GM12892 (cell line): ENCODE measurements at regions not wholly inside any gene's neighbourhood (a gene's known extent, or its start where the extent isn't known, plus 50 kb on each side); places are given as distances from the start of the nearest gene placed in this dataset.

Source experiments
- POLR2A ChIP-seq: IDR thresholded peaks from 2 replicates; pipeline ENCODE4 v1.6.1; 2011; ENCODE audit warnings: low read depth, low read length, control low read depth
- TAF1 ChIP-seq: IDR thresholded peaks from 2 replicates; pipeline ENCODE4 v1.6.1; 2011; ENCODE audit warnings: low read depth, mild to moderate bottlenecking, control low read depth, low read length, borderline replicate concordance

DNA sequence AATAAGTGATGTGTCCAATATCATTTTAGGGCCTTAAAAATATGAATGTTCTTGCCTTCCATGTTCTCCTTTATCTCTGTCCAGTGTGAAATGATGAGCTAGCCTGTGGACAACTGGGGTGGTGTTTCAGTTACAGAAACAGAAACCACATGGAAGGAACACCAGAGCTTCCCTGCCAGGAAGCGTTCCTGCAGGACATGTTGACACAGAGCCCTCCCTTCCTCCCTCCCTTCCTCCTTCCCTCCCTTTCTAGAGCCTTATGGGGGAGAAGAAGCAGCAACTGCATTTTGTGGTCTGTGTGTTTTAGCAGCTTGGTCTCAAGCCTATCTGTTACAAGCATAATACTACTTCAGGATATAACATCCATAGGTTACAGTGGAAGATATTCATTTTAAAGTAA is 539.7 kb upstream of the NETO1 start:
- TF ChIP-seq POLR2A (no peak), TAF1 (no peak)
